ENCODE measurements at regions not wholly inside any gene's neighbourhood (a gene's known extent, or its start where the extent isn't known, plus 50 kb on each side); places are given as distances from the start of the nearest gene placed in this dataset.

DNA sequence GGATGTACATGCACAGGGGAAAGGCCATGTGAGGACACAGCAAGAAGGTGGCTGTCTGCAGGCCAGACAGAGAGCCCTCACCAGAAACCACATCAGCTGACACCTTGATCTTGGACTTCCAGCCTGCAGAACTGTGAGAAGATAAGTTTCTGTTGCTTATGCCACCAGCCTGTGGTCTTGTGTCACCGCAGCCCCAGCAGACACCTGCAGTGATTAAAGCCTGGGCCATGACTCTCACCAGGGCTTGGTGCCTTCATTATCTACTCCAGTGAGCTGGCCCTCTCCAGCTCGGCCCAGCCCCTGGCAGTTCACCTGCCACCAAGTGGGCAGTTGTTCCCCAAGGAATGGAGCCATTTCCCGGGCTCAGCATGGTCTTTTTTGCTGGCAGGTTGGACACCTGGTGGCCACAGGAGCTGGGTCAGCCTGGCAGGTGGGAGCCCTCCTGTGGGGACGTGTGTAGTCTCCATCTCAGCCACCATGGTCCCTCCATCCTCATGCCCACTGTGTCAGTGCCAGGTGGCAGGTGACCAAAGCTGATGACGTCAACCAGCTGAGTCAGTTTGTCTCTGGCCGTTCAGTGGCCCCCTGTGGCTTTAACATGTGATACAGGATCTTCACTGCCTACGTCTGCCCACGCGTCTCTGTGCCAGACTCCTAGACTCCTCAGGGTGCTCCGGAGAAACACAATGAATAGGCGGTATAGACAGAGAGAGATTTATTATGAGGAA, 99.9 kb upstream of the PPP1R26 start:
- ATAC-seq (ENCODE audit: low read depth) = no peak

More for the DNA sequence above, 99.9 kb upstream of the PPP1R26 start:
- Histone ChIP-seq H3K18ac (ENCODE audit: low read depth, low read length) (no peak overlapping the region), H3K79me1 (ENCODE audit: low read depth in 1 of 2, low read length in 2 of 2) (no peaks in the 10 kb centered on the region), H4K20me1 (ENCODE audit: insufficient read depth, low read length) (no peaks in the 10 kb centered on the region), H3K23ac (ENCODE audit: low read depth, low read length) (no peak overlapping the region), H2BK20ac (ENCODE audit: low read depth, low read length) (no peak overlapping the region), H4K91ac (ENCODE audit: insufficient read depth, low read depth, low read length) (no peak overlapping the region), H2BK120ac (ENCODE audit: low read depth, low read length) (no peak overlapping the region), H2AFZ (replicated peaks; ENCODE audit: low read length, poor library complexity) (peak overlapping the region; percentile 43), H2AK5ac (ENCODE audit: low read depth, low read length) (no peak overlapping the region), H3K4me3 (ENCODE audit: insufficient read depth, low read depth, low read length) (no peak overlapping the region), H3K56ac (ENCODE audit: extremely low read depth, insufficient read depth, low read length) (no peak overlapping the region), H3K4me2 (ENCODE audit: low read depth, low read length) (no peak overlapping the region), H3K9ac (ENCODE audit: low read depth, low read length) (no peak overlapping the region), H3K27me3 (ENCODE audit: control insufficient read depth, insufficient read depth, low read length) (no peaks in the 10 kb centered on the region; the same call in 1 of the 2 replicates), H3K36me3 (ENCODE audit: control insufficient read depth, insufficient read depth, low read length) (no peaks in the 10 kb centered on the region), H2AK9ac (replicated peaks; ENCODE audit: low read depth, low read length, poor library complexity) (no peak overlapping the region), H3K14ac (replicated peaks; ENCODE audit: low read depth, low read length) (no peak overlapping the region), H3K9me3 (ENCODE audit: control insufficient read depth, insufficient read depth, low read length) (peaks cover 23% of the 10 kb centered on the region), H4K5ac (ENCODE audit: low read depth, low read length) (no peak overlapping the region), H3K4ac (ENCODE audit: low read depth, low read length) (no peak overlapping the region), H4K8ac (ENCODE audit: low read depth in 2 of 2, low read length in 2 of 2) (no peak overlapping the region), H2BK15ac (ENCODE audit: low read depth, low read length) (no peak overlapping the region), H3K27ac (ENCODE audit: insufficient read depth, low read length) (no peak overlapping the region), H2BK5ac (ENCODE audit: low read depth, low read length, poor library complexity, severe bottlenecking) (no peak overlapping the region), H3K4me1 (ENCODE audit: control insufficient read depth, insufficient read depth, low read length) (no peaks in the 10 kb centered on the region), H3K9me1 (ENCODE audit: insufficient read depth, low read length) (no peaks in the 10 kb centered on the region)
- intact Hi-C loops (cut with micrococcal nuclease) = no loop called here
- dilution Hi-C loops (cut with HindIII; ENCODE audit: low sequenced_read_pairs, unreplicated experiment) = no loop called here
- ChIA-PET CTCF (interaction anchor here (0.6 kb wide), 1 partner anchor 9 kb away, joined by 3 read pairs; no protein-coding TSS in a partner anchor), POLR2A (ENCODE audit: unreplicated experiment) (no interaction called here)
- in situ Hi-C loops (cut with MboI; ENCODE audit: low sequenced_read_pairs) = no loop called here
- BruUV-seq (replicated peaks) = no TSS peak
- WGBS, 2 experiments (ENCODE audit: extremely low coverage in 2 of 2, insufficient read length in 1 of 2) = 52% methylated on average over 4 of the region's 11 CpGs; no CpG with 5 or more reads in 1 of the 2 experiments
- no peak for DNase-seq
- TF ChIP-seq POLR2A (IDR thresholded peaks at IDR 0.05; ENCODE audit: low read depth, low read length) = no peak
- no peak for TF ChIP-seq NFE2L2 (IDR thresholded peaks at IDR 0.05; ENCODE audit: low read depth, low read length)
- TF ChIP-seq FOS (IDR thresholded peaks at IDR 0.05; ENCODE audit: low read depth, low read length) = no peak
- TF ChIP-seq RCOR1 (IDR thresholded peaks at IDR 0.05; ENCODE audit: insufficient replicate concordance, low read length) = no peak
- TF ChIP-seq, protein P1, sequence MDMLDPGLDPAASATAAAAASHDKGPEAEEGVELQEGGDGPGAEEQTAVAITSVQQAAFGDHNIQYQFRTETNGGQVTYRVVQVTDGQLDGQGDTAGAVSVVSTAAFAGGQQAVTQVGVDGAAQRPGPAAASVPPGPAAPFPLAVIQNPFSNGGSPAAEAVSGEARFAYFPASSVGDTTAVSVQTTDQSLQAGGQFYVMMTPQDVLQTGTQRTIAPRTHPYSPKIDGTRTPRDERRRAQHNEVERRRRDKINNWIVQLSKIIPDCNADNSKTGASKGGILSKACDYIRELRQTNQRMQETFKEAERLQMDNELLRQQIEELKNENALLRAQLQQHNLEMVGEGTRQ (IDR thresholded peaks at IDR 0.05; ENCODE audit: low read depth, low read length) = no peak
- TF ChIP-seq CHD1 (IDR thresholded peaks at IDR 0.05; ENCODE audit: low read depth, low read length) = no peak
- TF ChIP-seq, protein P2, sequence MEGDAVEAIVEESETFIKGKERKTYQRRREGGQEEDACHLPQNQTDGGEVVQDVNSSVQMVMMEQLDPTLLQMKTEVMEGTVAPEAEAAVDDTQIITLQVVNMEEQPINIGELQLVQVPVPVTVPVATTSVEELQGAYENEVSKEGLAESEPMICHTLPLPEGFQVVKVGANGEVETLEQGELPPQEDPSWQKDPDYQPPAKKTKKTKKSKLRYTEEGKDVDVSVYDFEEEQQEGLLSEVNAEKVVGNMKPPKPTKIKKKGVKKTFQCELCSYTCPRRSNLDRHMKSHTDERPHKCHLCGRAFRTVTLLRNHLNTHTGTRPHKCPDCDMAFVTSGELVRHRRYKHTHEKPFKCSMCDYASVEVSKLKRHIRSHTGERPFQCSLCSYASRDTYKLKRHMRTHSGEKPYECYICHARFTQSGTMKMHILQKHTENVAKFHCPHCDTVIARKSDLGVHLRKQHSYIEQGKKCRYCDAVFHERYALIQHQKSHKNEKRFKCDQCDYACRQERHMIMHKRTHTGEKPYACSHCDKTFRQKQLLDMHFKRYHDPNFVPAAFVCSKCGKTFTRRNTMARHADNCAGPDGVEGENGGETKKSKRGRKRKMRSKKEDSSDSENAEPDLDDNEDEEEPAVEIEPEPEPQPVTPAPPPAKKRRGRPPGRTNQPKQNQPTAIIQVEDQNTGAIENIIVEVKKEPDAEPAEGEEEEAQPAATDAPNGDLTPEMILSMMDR (conservative IDR thresholded peaks at IDR 0.05; ENCODE audit: low read depth, low read length) = no peak
- no peak for TF ChIP-seq RFX5 (IDR thresholded peaks at IDR 0.05; ENCODE audit: low read depth, low read length)

Measured in IMR-90 (cell line).